NCI-H82 (cell line): ENCODE measurements at regions not wholly inside any gene's neighbourhood (a gene's known extent, or its start where the extent isn't known, plus 50 kb on each side); places are given as distances from the start of the nearest gene placed in this dataset.
"Not testable (repeated sequence)": the region's sequence is repeated elsewhere in the genome, so short reads cannot be mapped to it uniquely, and the experiment has no call there.

Experiments
- DNase-seq: peaks from one replicate; lab custom pipeline; 2025; lab: John Stamatoyannopoulos, UW

GRCh38 chrX:94341730-94342129, 667.7 kb downstream of the FAM133A start:
- not testable (repeated sequence) for DNase-seq

DNA sequence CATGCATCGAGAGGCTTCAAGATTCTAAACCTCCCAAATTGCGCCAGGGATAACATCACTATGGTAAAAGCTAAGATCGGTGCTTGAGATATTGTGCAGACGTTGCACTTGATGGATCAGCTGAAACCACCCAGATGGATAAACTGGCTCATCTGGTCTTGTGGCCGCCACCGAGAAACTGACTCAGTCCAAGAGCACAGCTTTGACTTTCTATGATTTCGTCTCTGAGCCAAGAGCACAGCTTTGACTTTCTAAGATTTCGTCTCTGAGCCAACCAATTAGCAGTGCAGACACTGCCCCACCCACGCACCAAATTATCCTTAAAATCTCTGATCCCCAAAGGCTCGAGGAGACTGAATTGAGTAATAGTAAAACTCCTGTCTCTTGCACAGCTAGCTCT, 687.2 kb downstream of the FAM133A start:
- no peak for DNase-seq

- DNase-seq = no peak
These were observed 691.7 kb downstream of the FAM133A start for GRCh38 chrX:94365736-94366135.

DNA sequence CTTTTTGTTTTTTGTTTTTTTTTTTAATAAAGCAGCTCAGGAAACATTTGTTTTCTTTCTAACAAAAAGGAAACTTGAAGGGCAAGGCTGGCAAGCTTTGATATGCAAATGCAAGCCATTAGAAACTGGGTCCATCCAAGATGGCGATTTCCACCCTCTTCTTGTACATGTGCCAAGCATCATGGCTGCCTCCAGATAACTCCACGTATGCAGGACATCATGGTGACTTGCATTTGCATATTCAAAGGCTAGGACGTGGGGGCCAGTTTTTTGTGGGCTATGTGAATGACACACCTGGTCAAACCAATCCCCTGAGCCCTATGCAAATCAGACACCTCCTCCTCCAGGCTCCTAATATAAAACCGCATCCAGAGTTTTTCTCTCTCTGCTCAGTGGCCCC, 692.6 kb downstream of the FAM133A start:
- DNase-seq = peak; percentile 0

DNA sequence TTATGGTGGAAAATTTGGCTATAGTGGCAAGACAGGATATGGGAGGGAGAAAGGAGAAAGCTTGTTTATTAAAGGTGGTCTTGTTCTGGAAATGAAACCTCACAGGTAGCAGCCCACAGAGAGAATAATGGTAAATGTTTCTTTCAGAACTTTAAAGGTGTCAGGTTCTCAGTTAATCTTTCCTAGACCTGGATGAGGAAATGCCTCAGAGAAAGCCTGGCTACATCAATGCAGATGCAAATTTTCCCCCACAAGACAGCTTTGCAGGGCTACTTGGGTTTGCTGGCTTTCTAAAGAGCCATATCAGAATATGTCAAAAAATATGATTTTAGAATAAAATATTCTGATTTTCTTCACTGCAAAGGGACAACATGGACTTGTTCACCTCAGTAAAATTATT, 715.0 kb downstream of the FAM133A start:
- no peak for DNase-seq

DNA sequence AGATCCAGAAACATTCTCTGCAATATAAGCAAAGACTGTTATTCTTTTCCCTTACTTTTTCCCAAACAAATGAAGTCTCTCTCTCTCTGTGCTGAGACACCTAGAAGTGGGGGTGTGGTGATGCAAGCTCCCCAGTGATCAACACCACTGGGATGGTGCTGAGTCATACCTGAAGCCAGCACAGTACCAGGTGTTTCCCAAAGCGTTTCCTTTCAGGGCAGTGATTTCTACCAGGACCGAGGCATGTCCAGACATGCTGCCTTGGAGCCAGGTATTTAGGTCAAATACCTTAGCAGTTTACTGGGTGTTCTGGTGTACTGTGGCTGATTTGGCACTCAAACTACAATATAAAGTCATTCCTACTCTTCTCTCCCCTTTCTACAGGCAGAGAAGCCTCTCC, 726.5 kb downstream of the FAM133A start:
- DNase-seq = no peak

GRCh38 chrX:94401426-94401825, 727.4 kb downstream of the FAM133A start:
- no peak for DNase-seq

GRCh38 chrX:94414746-94415145, 740.7 kb downstream of the FAM133A start:
- DNase-seq = no peak

- DNase-seq = no peak
These were observed 744.1 kb downstream of the FAM133A start for GRCh38 chrX:94418065-94418464.

- DNase-seq = no peak
These were observed 750.5 kb downstream of the FAM133A start for GRCh38 chrX:94424456-94424855.

DNA sequence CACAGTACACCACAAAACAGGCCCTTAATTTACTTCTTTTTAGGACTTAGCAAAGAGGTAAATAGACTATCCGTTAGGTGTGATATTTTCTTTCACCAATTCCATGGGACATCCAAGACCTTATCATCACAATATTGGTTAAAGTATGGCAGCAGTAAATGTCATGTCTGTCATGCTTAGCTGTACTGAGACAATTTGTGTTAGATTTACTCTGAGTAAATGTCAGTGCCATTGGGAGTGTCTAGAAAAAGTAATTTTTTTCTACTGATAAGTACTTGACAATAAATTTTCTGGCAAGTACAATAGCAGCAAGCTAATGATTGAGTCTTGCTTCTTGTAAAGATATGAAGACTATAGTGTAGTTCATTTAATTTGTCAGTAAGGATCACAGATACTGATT, 756.1 kb downstream of the FAM133A start:
- no peak for DNase-seq

GRCh38 chrX:94435799-94436198, 761.8 kb downstream of the FAM133A start:
- no peak for DNase-seq

DNA sequence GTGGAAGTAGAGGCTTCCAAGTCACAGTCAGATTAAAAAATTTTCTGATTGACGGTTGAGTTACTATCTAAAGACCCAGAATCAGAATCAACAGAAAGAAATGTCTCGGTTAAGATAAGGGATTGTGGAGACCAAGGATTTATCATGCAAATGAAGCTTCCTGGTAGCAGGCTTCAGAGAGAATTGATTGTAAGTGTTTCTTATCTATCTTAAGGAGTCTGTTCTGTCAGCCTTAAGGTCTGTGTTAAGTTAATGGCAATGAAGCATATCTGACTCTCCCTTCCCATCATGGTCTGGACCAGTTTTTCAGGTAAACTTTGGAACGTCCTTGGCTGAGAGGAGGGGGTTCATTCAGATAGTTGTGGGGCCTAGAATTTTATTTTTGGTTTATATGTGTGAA, 780.2 kb downstream of the FAM133A start:
- DNase-seq = no peak

- DNase-seq = no peak
These were observed 780.6 kb downstream of the FAM133A start for GRCh38 chrX:94454606-94455005.

GRCh38 chrX:94455782-94456181, 781.8 kb downstream of the FAM133A start:
- DNase-seq = peak; percentile 1

DNA sequence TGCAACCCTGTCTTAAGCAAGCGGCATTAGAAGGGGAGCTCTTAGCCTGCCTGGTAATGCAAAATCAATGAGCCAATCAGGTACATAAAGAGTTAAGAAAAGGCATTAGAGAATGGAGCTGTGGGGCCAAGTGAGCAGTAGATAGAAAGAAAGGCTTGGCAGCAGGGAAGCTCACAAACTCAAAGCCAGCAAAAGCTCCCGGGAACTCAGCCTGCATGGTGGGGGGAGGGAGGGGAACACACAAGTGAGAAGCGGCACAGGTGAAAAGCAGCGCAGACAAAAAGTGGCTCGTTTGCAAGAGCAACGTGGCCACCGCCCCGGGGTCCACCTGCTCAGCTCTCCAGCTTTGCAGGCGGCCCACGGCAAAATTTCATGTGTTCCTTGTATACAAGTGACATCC, 818.5 kb downstream of the FAM133A start:
- no peak for DNase-seq

GRCh38 chrX:94493405-94493804, 819.4 kb downstream of the FAM133A start:
- no peak for DNase-seq

DNA sequence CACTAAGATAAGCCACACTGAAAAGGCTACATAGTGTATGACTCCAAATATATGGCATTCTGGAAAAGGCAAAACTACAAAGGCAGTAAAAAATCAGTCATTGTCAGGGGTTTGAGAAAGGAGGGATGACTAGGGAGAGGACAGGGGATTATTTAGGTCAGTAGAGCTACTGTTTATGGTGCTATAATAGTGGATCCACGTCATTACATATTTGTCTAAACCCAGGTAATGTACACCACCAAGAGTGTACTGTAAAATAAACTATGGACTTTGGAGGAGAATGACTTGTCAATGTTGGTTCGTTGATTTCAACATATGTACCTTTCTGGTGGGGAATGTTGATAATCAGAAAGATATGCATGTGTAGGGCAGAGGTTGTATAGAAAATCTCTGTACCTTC, 837.6 kb downstream of the FAM133A start:
- DNase-seq = no peak

DNA sequence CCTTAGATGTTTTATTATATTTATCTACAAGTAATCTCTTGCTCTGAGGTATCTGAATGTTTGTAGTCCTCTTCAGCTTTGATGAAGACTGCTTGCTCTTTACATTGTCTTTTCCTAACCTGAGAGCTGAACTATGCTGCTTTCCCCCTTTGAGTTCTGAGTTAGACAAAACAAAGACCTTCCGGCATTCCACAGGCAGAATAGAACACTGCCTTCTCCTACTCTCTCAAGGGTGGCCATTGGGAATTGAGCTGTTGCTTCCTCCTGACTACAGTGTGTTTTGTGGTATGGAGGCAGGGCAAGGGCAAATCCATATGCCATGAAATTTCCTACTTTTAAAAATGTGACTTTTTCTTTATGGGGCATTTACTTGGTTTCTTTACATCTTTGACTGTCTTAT, 841.0 kb downstream of the FAM133A start:
- DNase-seq = no peak

DNA sequence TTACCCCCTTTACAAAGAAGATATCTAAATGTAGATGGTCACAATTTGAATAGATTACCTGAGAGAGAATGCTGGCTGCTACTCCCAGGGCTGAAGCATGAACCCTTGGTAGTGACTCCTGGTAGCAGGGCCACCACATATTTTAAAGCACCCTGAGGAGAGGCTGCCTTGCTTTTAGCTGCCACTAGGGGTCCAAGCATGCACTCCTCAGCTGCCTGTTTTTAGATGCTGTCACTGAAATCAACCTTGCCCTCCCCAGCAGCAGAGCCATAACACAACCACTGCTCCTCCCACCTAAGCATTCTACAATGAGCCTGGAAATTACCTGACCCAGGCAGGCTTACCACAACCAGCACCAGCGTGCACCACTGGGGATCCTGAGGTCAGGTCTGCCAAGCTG, 850.9 kb downstream of the FAM133A start:
- peak; percentile 12 for DNase-seq

GRCh38 chrX:94545722-94546121, 871.7 kb downstream of the FAM133A start:
- DNase-seq = no peak

DNA sequence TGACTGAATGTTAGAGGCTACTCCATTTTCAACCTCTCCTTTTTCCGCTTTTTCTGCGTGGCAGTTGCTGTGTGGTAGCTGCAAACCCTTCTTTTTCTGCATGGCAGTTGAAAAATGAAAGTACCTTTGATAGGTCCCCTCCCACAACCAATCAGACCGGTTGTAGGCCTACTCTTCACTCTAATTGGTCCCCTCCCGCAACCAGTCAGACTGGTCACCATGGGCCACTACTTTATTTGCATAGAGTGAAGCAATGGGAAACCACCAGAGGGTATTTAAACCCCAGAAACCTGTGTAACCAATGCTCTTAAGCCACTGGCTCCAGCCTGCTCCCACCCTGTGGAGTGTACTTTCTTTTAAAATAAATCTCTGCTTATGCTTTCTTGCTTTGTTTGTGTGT, 877.8 kb downstream of the FAM133A start:
- DNase-seq = peak; percentile 0

DNA sequence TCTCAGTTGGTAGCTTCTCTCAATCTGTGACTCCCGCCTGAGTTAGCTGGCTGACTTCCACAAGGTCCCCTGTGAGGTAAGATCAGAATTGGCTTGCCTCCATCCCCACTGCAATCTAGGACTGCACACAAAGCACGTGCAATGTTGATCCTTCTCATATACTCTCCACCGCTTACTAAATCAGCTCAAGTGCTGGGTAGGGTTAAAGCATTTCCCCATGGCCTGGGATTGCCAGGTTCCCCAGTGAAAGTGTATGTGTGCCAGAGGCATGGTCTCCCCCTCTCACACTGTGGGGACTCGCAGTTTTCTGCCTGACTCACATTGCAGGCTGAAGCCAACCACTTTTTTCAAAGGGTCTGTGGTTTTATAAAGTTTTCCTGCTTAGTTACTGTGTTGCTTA, 886.9 kb downstream of the FAM133A start:
- no peak for DNase-seq

DNA sequence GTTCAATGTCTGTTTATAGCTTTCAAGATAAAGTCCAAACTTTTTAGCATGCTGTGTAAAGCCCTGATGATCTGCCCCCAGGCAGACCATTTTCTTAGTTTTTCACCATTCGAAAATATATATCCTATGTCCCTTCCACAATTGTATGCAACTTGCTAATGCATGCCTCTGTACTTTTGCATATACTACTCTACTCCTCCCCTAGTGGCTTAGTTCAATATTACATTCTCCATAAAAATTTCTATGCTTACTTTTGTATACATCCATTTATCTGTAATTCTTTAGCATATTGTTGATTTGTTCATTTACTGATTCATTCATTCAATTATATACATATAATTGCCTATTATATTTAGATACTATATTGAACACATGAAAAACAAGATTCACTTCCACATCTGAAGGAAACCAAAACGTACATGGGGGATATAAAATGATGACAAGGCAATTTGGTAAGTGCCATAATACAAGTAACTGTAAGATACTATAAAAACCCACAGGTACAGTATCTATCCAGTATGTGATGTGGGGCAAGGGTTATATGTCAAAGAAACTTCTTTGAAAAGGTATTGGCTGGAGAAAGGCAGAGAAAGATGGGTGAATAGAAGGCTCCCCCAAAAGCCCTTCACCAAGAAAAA, 902.5 kb downstream of the FAM133A start:
- DNase-seq = peak; percentile 2

- DNase-seq = peak; percentile 8
These were observed 926.1 kb downstream of the FAM133A start for GRCh38 chrX:94600077-94600476.
